Liver (tissue), 8 donors: ENCODE measurements at regions not wholly inside any gene's neighbourhood (a gene's known extent, or its start where the extent isn't known, plus 50 kb on each side); places are given as distances from the start of the nearest gene placed in this dataset.

Experiments used
- DNase-seq: peaks from one replicate; pipeline ENCODE4 v3.0.0-alpha.2; 2017; ENCODE audit warnings: low spot score
- H3K27ac ChIP-seq, 2 donors: one replicate each; pipeline ENCODE4 v1.7.0; 2013; ENCODE audit warnings: inconsistent platforms in 2 of 2, low read length in 2 of 2, control low read depth in 1 of 2, low read depth in 1 of 2, mild to moderate bottlenecking in 1 of 2
- H3K27me3 ChIP-seq, 4 donors: one replicate each; pipeline versions ENCODE4 v1.6.1 to v1.7.0; 2013; ENCODE audit warnings: low read length in 3 of 4, inconsistent platforms in 1 of 4, mild to moderate bottlenecking in 1 of 4, moderate library complexity in 1 of 4; ENCODE audit not compliant: control insufficient read depth in 4 of 4, insufficient read depth in 4 of 4
- H3K36me3 ChIP-seq, 4 donors: one replicate each; pipeline versions ENCODE4 v1.6.1 to v1.7.0; 2013; ENCODE audit warnings: low read length in 3 of 4, mild to moderate bottlenecking in 3 of 4, low read depth in 1 of 4, moderate library complexity in 1 of 4; ENCODE audit not compliant: control insufficient read depth in 4 of 4, insufficient read depth in 3 of 4
- H3K4me1 ChIP-seq, 4 donors: one replicate each; pipeline versions ENCODE4 v1.6.1 to v1.7.0; 2013; ENCODE audit warnings: low read length in 3 of 4, mild to moderate bottlenecking in 3 of 4, moderate library complexity in 1 of 4; ENCODE audit not compliant: control insufficient read depth in 4 of 4, insufficient read depth in 4 of 4
- H3K4me3 ChIP-seq, 3 donors: one replicate each; pipeline versions ENCODE4 v1.6.1 to v1.7.0; 2013; ENCODE audit warnings: low read length in 3 of 3, control low read depth in 1 of 3, low read depth in 1 of 3, mild to moderate bottlenecking in 1 of 3
- H3K9ac ChIP-seq, 2 donors: one replicate each; pipeline ENCODE4 v1.7.0; 2013; ENCODE audit warnings: low read length in 2 of 2, mild to moderate bottlenecking in 2 of 2, moderate library complexity in 2 of 2, control low read depth in 1 of 2, low read depth in 1 of 2
- H3K9me3 ChIP-seq, 4 donors: one replicate each; pipeline versions ENCODE4 v1.6.1 to v1.7.0; 2013; ENCODE audit warnings: low read length in 3 of 4; ENCODE audit not compliant: control insufficient read depth in 4 of 4
- ATF3 ChIP-seq: IDR thresholded peaks from 2 replicates; pipeline ENCODE4 v1.6.1; 2016; ENCODE audit warnings: antibody characterized with exemption
- CTCF ChIP-seq: fragments of 150-350 bp; IDR thresholded peaks from 2 replicates; pipeline ENCODE4 v1.5.1; 2017; ENCODE audit warnings: improper control_type of control experiment, low read depth, low read length; ENCODE audit not compliant: missing input control
- EGR1 ChIP-seq, 2 donors: IDR thresholded peaks; 2 replicates each; pipeline ENCODE4 v1.6.1; 2016 to 2018; ENCODE audit warnings: antibody characterized with exemption in 2 of 2, low read depth in 2 of 2
- FOXA1 ChIP-seq: IDR thresholded peaks from 2 replicates; pipeline ENCODE4 v1.6.1; 2016; ENCODE audit warnings: antibody characterized with exemption
- HNF4G ChIP-seq: IDR thresholded peaks from 2 replicates; pipeline ENCODE4 v1.6.1; 2016; ENCODE audit warnings: antibody characterized with exemption
- JUND ChIP-seq, 2 donors: IDR thresholded peaks; 2 replicates each; pipeline ENCODE4 v1.6.1; 2016; ENCODE audit warnings: antibody characterized with exemption in 2 of 2
- MAX ChIP-seq: IDR thresholded peaks from 2 replicates; pipeline ENCODE4 v1.6.1; 2016; ENCODE audit warnings: antibody characterized with exemption
- NR2F2 ChIP-seq: IDR thresholded peaks from 2 replicates; pipeline ENCODE4 v1.6.1; 2016; ENCODE audit warnings: antibody characterized with exemption
- REST ChIP-seq: IDR thresholded peaks from 2 replicates; pipeline ENCODE4 v1.6.1; 2016; ENCODE audit warnings: antibody characterized with exemption, mild to moderate bottlenecking
- SP1 ChIP-seq: IDR thresholded peaks from 2 replicates; pipeline ENCODE4 v1.6.1; 2018; ENCODE audit warnings: antibody characterized with exemption, mild to moderate bottlenecking
- YY1 ChIP-seq: IDR thresholded peaks from 2 replicates; pipeline ENCODE4 v1.6.1; 2016; ENCODE audit warnings: antibody characterized with exemption, mild to moderate bottlenecking
- ZBTB33 ChIP-seq: IDR thresholded peaks from 2 replicates; pipeline ENCODE4 v1.6.1; 2016; ENCODE audit warnings: antibody characterized with exemption
- WGBS: extraction: QIAGEN DNeasy Blood & Tissue Kit; methylation state at CpG from one replicate; pipeline ENCODE4 v1.1.7; 2013; 5-methylcytosine and 5-hydroxymethylcytosine counted together
- donor health status: healthy.
- donor health status: healthy.
- donor health status: healthy.
- donor health status: healthy.
- donor health status: healthy.

- no peak for TF ChIP-seq YY1
- TF ChIP-seq JUND (IDR thresholded peaks at IDR 0.05), result no peak
- TF ChIP-seq ATF3, result no peak
Measured at GRCh38 chr6:170107606-170108222, 183.2 kb downstream of the DLL1 start (continued).

DNA sequence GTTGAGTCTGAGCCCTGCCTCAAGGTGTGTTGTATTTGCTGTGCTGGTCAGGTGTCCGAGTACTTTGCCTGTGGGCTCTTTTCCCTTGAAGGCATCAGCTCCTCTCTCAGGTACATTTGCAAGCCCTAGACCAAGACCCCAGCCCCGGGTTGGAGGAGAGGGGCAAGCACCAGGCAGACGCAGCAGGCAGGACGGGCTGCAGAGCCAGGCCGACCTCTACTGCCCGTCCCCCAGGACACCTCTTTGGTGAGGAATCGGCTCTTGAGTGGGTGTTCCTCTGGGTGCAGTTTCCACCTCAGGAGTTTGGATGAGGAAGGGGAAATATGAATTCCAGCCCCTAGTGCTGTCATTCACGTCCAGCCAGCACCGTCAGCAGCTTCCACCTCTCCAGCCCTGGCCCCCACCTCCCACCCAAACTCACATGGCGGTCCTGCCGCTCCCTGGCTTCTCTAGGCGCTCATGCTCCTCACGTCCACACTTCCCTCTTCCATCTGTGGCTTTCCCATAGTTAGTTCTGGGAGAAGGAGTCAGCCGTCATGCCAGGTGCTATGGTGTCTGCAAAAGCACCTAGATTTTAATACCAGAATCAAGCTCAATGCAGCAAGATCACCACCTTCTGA, 183.9 kb downstream of the DLL1 start:
- Histone ChIP-seq H3K9me3 (no peaks in the 10 kb centered on the region), H3K36me3 (no peaks in the 10 kb centered on the region), H3K9ac (no peak overlapping the region), H3K27ac (no peak overlapping the region), H3K4me1 (no peaks in the 10 kb centered on the region), H3K4me3 (no peak overlapping the region), H3K27me3 (no peaks in the 10 kb centered on the region)
- no peak for TF ChIP-seq HNF4G
- TF ChIP-seq YY1, result no peak
- TF ChIP-seq JUND (IDR thresholded peaks at IDR 0.05), result no peak
- 82% methylated on average over 14 of the region's 14 CpGs for WGBS
- peak; percentile 12 for DNase-seq

DNA sequence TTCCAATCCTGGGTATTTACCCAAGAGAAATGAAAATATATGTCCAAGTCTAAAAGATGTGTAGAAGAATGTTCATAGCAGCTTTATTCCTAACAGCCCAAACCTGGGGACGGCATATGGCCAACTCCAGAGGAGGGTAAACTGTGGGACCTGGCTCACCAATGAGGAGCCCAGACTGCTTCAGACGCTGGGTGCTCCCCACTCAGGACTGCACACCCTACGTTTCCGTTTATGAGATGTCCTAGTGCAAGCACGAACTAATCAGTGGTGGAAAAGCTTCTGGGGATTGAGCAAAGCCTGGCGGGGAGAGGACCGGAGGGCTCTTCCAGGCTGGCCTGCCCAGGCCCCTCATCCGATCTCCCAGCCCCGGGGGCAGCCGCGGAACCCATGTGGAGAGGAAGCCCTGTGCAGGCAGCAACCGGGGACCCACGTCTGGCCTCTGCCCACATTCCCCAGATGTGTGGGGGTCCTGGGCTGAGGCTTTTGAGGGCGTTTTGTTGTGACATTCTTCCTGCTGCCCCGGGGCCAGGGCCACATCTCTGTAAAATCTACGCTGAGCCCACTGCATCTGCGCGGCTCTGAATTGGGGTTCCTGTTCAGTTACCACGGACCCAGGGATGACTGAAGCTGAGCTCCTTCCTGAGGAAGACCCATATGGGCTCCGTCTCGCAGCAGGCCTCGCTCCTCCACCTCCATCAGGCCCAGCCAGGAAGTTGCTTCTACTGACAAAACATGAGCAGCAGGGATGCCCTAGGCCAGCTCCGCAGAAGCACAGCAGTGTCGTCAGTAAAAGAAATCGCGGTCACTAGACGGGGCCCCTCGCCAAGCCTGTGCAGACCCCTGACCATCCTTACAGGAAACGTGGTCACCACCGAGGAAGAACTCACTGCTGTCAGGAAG, 188.0 kb downstream of the DLL1 start:
- Histone ChIP-seq H3K4me3 (no peak overlapping the region), H3K27ac (no peak overlapping the region), H3K9ac (no peak overlapping the region), H3K27me3 (no peaks in the 10 kb centered on the region), H3K36me3 (no peaks in the 10 kb centered on the region), H3K9me3 (no peaks in the 10 kb centered on the region), H3K4me1 (no peaks in the 10 kb centered on the region)
- peak; percentile 21 for DNase-seq
- WGBS, result 90% methylated on average over 30 of the region's 30 CpGs
- no peak for TF ChIP-seq REST
- TF ChIP-seq ZBTB33, result no peak
- no peak for TF ChIP-seq FOXA1
- no peak for TF ChIP-seq YY1
- TF ChIP-seq ATF3, result no peak
- TF ChIP-seq SP1, result no peak
- TF ChIP-seq EGR1 (IDR thresholded peaks at IDR 0.05; ENCODE audit: low read depth in 2 of 2), result no peak
- no peak for TF ChIP-seq CTCF
- no peak for TF ChIP-seq NR2F2
- no peak for TF ChIP-seq MAX
